ENCODE measurements at regions not wholly inside any gene's neighbourhood (a gene's known extent, or its start where the extent isn't known, plus 50 kb on each side); places are given as distances from the start of the nearest gene placed in this dataset.

- no peak for DNase-seq (ENCODE audit: extremely low spot score)
- intact Hi-C loops (cut with DNase I), result no loop called here
- Histone ChIP-seq H3K9me3 (no peaks in the 10 kb centered on the region), H3K27me3 (peaks cover 0 to 3% (median 0%) of the 10 kb centered on the region in 4 donors), H3K4me3 (no peak overlapping the region), H3K27ac (replicated peaks in 1 of 4) (no peak overlapping the region), H3K4me1 (peaks cover 0 to 6% (median 3%) of the 10 kb centered on the region in 4 donors), H3K36me3 (no peaks in the 10 kb centered on the region)
- 3% methylated on average over 1 of the region's 1 CpG for WGBS
- TF ChIP-seq POLR2AphosphoS5 (IDR thresholded peaks at IDR 0.05), result peak; percentile 26 to 53
- TF ChIP-seq POLR2A (IDR thresholded peaks at IDR 0.05; ENCODE audit: low read depth), result no peak
- TF ChIP-seq EP300 (IDR thresholded peaks at IDR 0.05), result no peak
- TF ChIP-seq CTCF (IDR thresholded peaks at IDR 0.05), result peak; percentile 69 to 80 (median 77)
Observed at GRCh38 chr7:55641273-55641691, 69.0 kb upstream of the VOPP1 start.

DNA sequence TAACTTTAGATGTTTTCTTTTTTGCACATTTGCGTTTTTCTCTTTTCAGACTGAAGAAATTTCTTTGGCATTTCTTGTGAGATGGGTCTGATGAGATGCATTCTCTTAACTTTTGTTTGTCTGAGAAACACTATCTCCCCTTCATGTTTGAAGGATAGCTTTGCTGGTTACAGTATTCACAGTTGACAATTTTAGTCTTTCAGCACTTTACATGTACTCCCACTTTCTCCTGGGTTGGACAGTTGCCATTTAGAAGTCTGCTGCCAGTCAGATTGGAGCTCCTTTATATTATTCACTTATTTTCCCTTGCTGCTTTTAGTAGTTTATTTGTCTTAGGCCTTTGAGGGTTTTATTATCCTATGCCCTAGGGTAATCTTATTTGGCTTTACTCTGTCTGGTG is 67.3 kb upstream of the VOPP1 start:
- intact Hi-C loops (cut with DNase I), result loop anchor here (5.0 kb wide), 1 partner anchor 323 kb away; the partner anchor contains the start of gene NIPSNAP2

DNA sequence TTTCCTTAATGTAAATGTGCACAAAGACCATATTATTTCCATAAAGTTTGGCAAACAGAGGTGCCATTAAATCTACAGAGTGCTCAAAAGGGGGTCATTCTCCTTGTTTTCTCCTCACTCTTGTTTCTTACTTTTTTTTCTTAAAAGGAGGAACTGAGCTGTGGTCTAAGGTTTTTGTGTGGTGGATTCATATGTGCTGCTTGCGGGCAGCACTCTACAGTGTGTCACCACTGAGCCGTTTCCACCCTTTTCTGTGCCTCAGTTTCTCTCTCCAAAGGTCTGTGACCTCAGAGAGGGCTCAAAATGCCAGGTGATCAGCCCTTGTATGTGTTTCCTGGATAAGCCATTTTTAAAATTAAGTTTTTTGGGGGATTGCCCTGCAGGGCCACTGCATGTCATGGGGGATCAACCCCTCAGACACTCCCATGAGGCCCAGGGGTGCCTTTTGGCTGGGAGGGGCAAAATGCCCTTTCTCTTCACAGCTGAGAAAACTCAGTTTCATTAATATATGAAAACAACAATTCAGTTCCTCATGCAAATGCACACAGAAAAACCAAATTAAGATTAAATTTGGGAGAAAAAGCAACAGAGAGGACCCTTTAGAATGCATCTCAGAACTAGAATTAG is 56.9 kb upstream of the VOPP1 start:
- no peak overlapping the region for H3K4me3 ChIP-seq
- no peaks in the 10 kb centered on the region for H3K9me3 ChIP-seq
- H3K4me1 ChIP-seq, result no peaks in the 10 kb centered on the region
- no peak for DNase-seq (ENCODE audit: extremely low spot score)
- H3K36me3 ChIP-seq, result no peaks in the 10 kb centered on the region
- peaks cover 0 to 15% (median 5%) of the 10 kb centered on the region in 4 donors for H3K27me3 ChIP-seq
- WGBS, result 55% methylated on average over 2 of the region's 2 CpGs
- intact Hi-C loops (cut with DNase I), result no loop called here
- TF ChIP-seq CTCF (IDR thresholded peaks at IDR 0.05) (no peak), POLR2AphosphoS5 (IDR thresholded peaks at IDR 0.05) (no peak), POLR2A (IDR thresholded peaks at IDR 0.05; ENCODE audit: low read depth) (no peak), EP300 (IDR thresholded peaks at IDR 0.05) (no peak)
- H3K27ac ChIP-seq (replicated peaks in 1 of 4), result no peak overlapping the region

More for the DNA sequence above, 67.3 kb upstream of the VOPP1 start:
- H3K4me1 ChIP-seq, result peaks cover 0 to 6% (median 3%) of the 10 kb centered on the region in 4 donors
- DNase-seq (ENCODE audit: extremely low spot score), result no peak
- H3K9me3 ChIP-seq, result no peaks in the 10 kb centered on the region
- H3K4me3 ChIP-seq, result no peak overlapping the region
- 86% methylated on average over 1 of the region's 1 CpG for WGBS
- peaks cover 0 to 3% (median 0%) of the 10 kb centered on the region in 4 donors for H3K27me3 ChIP-seq
- no peaks in the 10 kb centered on the region for H3K36me3 ChIP-seq
- TF ChIP-seq CTCF (IDR thresholded peaks at IDR 0.05), result no peak
- no peak for TF ChIP-seq EP300 (IDR thresholded peaks at IDR 0.05)
- no peak for TF ChIP-seq POLR2AphosphoS5 (IDR thresholded peaks at IDR 0.05)
- TF ChIP-seq POLR2A (IDR thresholded peaks at IDR 0.05; ENCODE audit: low read depth), result no peak
- H3K27ac ChIP-seq (replicated peaks in 1 of 4), result no peak overlapping the region

- no peaks in the 10 kb centered on the region for H3K4me1 ChIP-seq
- intact Hi-C loops (cut with DNase I), result no loop called here
- H3K27ac ChIP-seq (replicated peaks in 1 of 4), result no peak overlapping the region
- TF ChIP-seq EP300 (IDR thresholded peaks at IDR 0.05), result no peak
- no peak for TF ChIP-seq POLR2A (IDR thresholded peaks at IDR 0.05; ENCODE audit: low read depth)
- no peak for TF ChIP-seq CTCF (IDR thresholded peaks at IDR 0.05)
- no peak for TF ChIP-seq POLR2AphosphoS5 (IDR thresholded peaks at IDR 0.05)
- no peaks in the 10 kb centered on the region for H3K9me3 ChIP-seq
- no peak for DNase-seq (ENCODE audit: extremely low spot score)
- H3K36me3 ChIP-seq, result no peaks in the 10 kb centered on the region
- no peak overlapping the region for H3K4me3 ChIP-seq
- peaks cover 0 to 9% (median 0%) of the 10 kb centered on the region in 4 donors for H3K27me3 ChIP-seq
- 80% methylated on average over 3 of the region's 3 CpGs for WGBS
Observed at GRCh38 chr7:55624813-55625212, 52.5 kb upstream of the VOPP1 start.

- Histone ChIP-seq H3K4me1 (no peaks in the 10 kb centered on the region), H3K27ac (replicated peaks in 1 of 4) (no peak overlapping the region), H3K9me3 (no peaks in the 10 kb centered on the region), H3K36me3 (no peaks in the 10 kb centered on the region), H3K4me3 (no peak overlapping the region), H3K27me3 (peaks cover 0 to 5% (median 0%) of the 10 kb centered on the region in 4 donors)
- DNase-seq (ENCODE audit: extremely low spot score), result no peak
- intact Hi-C loops (cut with DNase I), result no loop called here
- TF ChIP-seq POLR2AphosphoS5 (IDR thresholded peaks at IDR 0.05) (no peak), CTCF (IDR thresholded peaks at IDR 0.05) (no peak), POLR2A (IDR thresholded peaks at IDR 0.05; ENCODE audit: low read depth) (no peak)
- 89% methylated on average over 8 of the region's 8 CpGs for WGBS
Observed at GRCh38 chr7:55623617-55624016, 51.3 kb upstream of the VOPP1 start.

Data from esophagus muscularis mucosa (tissue), 4 donors.